Spleen (tissue), 11 donors: ENCODE measurements at regions not wholly inside any gene's neighbourhood (a gene's known extent, or its start where the extent isn't known, plus 50 kb on each side); places are given as distances from the start of the nearest gene placed in this dataset.

ENCODE experiments used
- DNase-seq: peaks from one replicate; pipeline ENCODE4 v3.0.0-alpha.2; 2020
- H3K27ac ChIP-seq, 8 donors: fragments of 200-600 bp; sonication (generic) in 7 of 8; 1 replicate in 4 of 8; 2 replicates in 4 of 8; pipeline versions ENCODE4 v1.5.0 to v1.8.0; 2016 to 2021; ENCODE audit warnings: inconsistent platforms in 4 of 8, mild to moderate bottlenecking in 4 of 8, moderate library complexity in 1 of 8
- H3K27me3 ChIP-seq, 7 donors: fragments of 200-600 bp; sonication (generic) in 6 of 7; replicated peaks in 1 of 7; 1 replicate in 4 of 7; 2 replicates in 3 of 7; pipeline versions ENCODE4 v1.5.0 to v1.8.0; 2016 to 2021; ENCODE audit warnings: inconsistent platforms in 3 of 7, mild to moderate bottlenecking in 1 of 7
- H3K36me3 ChIP-seq, 6 donors: fragments of 200-600 bp; sonication (generic) in 5 of 6; 1 replicate in 4 of 6; 2 replicates in 2 of 6; pipeline versions ENCODE4 v1.5.0 to v1.8.0; 2016 to 2021; ENCODE audit warnings: inconsistent platforms in 2 of 6
- H3K4me1 ChIP-seq, 6 donors: fragments of 200-600 bp; sonication (generic) in 5 of 6; 1 replicate in 3 of 6; 2 replicates in 3 of 6; pipeline versions ENCODE4 v1.5.0 to v1.8.0; 2016 to 2021; ENCODE audit warnings: inconsistent platforms in 3 of 6
- H3K4me3 ChIP-seq, 8 donors: fragments of 200-600 bp; sonication (generic) in 7 of 8; 1 replicate in 4 of 8; 2 replicates in 4 of 8; pipeline versions ENCODE4 v1.5.0 to v1.8.0; 2016 to 2021; ENCODE audit warnings: inconsistent platforms in 4 of 8, mild to moderate bottlenecking in 4 of 8, moderate library complexity in 2 of 8
- H3K9me3 ChIP-seq, 8 donors: fragments of 200-600 bp; sonication (generic) in 7 of 8; 1 replicate in 4 of 8; 2 replicates in 4 of 8; pipeline versions ENCODE4 v1.5.0 to v1.8.0; 2016 to 2021; ENCODE audit warnings: inconsistent platforms in 4 of 8
- CTCF ChIP-seq, 11 experiments: fragments of 200-600 bp in 7 of 11; fragments of 450-650 bp in 4 of 11; sonication (generic) in 4 of 11; IDR thresholded peaks in 8 of 11; conservative IDR thresholded peaks in 3 of 11; 1 replicate in 7 of 11; 2 replicates in 4 of 11; pipeline versions ENCODE4 v1.4.0 to v1.8.0; 2016 to 2021; ENCODE audit warnings: antibody characterized with exemption in 11 of 11, inconsistent platforms in 4 of 11, mild to moderate bottlenecking in 1 of 11
- POLR2A ChIP-seq, 3 donors: fragments of 450-650 bp; IDR thresholded peaks; one replicate each; pipeline ENCODE4 v1.5.1; 2017; ENCODE audit warnings: antibody characterized with exemption in 3 of 3, mild to moderate bottlenecking in 1 of 3
- POLR2AphosphoS5 ChIP-seq, 3 donors: sonication (generic); formaldehyde crosslinking; IDR thresholded peaks; one replicate each; pipeline ENCODE4 v1.5.1; 2017; ENCODE audit warnings: antibody characterized with exemption in 3 of 3
- WGBS, 5 donors: extraction: QIAGEN DNeasy Blood & Tissue Kit in 3 of 5; methylation state at CpG; one replicate each; pipeline versions ENCODE4 v1.1.5 to v1.1.7; 2013 to 2018; 5-methylcytosine and 5-hydroxymethylcytosine counted together
- intact Hi-C: fragments of 100-400 bp; cut with DNase I; formaldehyde crosslinking; loops from one replicate; pipeline ENCODE4 v1.15.0; 2023; ENCODE audit warnings: low total_unique reads
- donor health status: healthy with polysubstance abuse.
- donor health status: DM: no; HTN: no; CAD: no; lungs with moderate emphysema.
- donor health status: DM: no; HTN: no; CAD: no.
- donor health status: Bipolar disorder and iron deficiency.
- donor health status: healthy.
- donor health status: DM: no; HTN: no; CAD: no.
- donor health status: DM: yes; HTN: yes; CAD: no.

- no peak for TF ChIP-seq CTCF (IDR thresholded peaks at IDR 0.05 in 8 of 11, conservative IDR thresholded peaks at IDR 0.05 in 3 of 11)
- TF ChIP-seq POLR2AphosphoS5 (IDR thresholded peaks at IDR 0.05): no peak
- no peak for TF ChIP-seq POLR2A (IDR thresholded peaks at IDR 0.05)
- intact Hi-C loops: no loop called here
- Histone ChIP-seq H3K4me3 (no peak overlapping the region), H3K27me3 (no peaks in the 10 kb centered on the region), H3K36me3 (no peaks in the 10 kb centered on the region), H3K4me1 (no peaks in the 10 kb centered on the region), H3K9me3 (no peaks in the 10 kb centered on the region), H3K27ac (no peak overlapping the region)
- WGBS, 5 donors: 82 to 94% (median 90%) methylated on average over 3 of the region's 3 CpGs
- DNase-seq: no peak
Observed at GRCh38 chr2:225994748-225995405, 595.4 kb downstream of the NYAP2 start.

- no peak overlapping the region for H3K27ac ChIP-seq
- intact Hi-C loops: no loop called here
- TF ChIP-seq POLR2A (IDR thresholded peaks at IDR 0.05): no peak
- no peak for TF ChIP-seq CTCF (IDR thresholded peaks at IDR 0.05 in 8 of 11, conservative IDR thresholded peaks at IDR 0.05 in 3 of 11)
- no peak for TF ChIP-seq POLR2AphosphoS5 (IDR thresholded peaks at IDR 0.05)
- no peak overlapping the region for H3K4me3 ChIP-seq
- 52 to 74% (median 61%) methylated on average over 2 of the region's 2 CpGs for WGBS, 5 donors
- no peaks in the 10 kb centered on the region for H3K36me3 ChIP-seq
- no peaks in the 10 kb centered on the region for H3K4me1 ChIP-seq
- no peaks in the 10 kb centered on the region for H3K9me3 ChIP-seq
- no peaks in the 10 kb centered on the region for H3K27me3 ChIP-seq
- no peak for DNase-seq
Observed at GRCh38 chr2:225993430-225993829, 593.9 kb downstream of the NYAP2 start.

- DNase-seq: no peak
- intact Hi-C loops: no loop called here
- Histone ChIP-seq H3K36me3 (no peaks in the 10 kb centered on the region), H3K4me1 (no peaks in the 10 kb centered on the region), H3K27me3 (no peaks in the 10 kb centered on the region), H3K27ac (no peak overlapping the region), H3K4me3 (no peak overlapping the region), H3K9me3 (no peaks in the 10 kb centered on the region)
- 85 to 91% (median 90%) methylated on average over 4 of the region's 4 CpGs for WGBS, 5 donors
- TF ChIP-seq CTCF (IDR thresholded peaks at IDR 0.05 in 8 of 11, conservative IDR thresholded peaks at IDR 0.05 in 3 of 11): no peak
- TF ChIP-seq POLR2AphosphoS5 (IDR thresholded peaks at IDR 0.05): no peak
- no peak for TF ChIP-seq POLR2A (IDR thresholded peaks at IDR 0.05)
Observed at GRCh38 chr2:225989809-225990208, 590.3 kb downstream of the NYAP2 start.

GRCh38 chr2:225980372-225980771 is 580.9 kb downstream of the NYAP2 start:
- TF ChIP-seq CTCF (IDR thresholded peaks at IDR 0.05 in 8 of 11, conservative IDR thresholded peaks at IDR 0.05 in 3 of 11) (no peak), POLR2A (IDR thresholded peaks at IDR 0.05) (no peak), POLR2AphosphoS5 (IDR thresholded peaks at IDR 0.05) (no peak)
- 88 to 93% (median 92%) methylated on average over 7 of the region's 7 CpGs for WGBS, 5 donors

More at GRCh38 chr2:225980372-225980771, 580.9 kb downstream of the NYAP2 start:
- no peak for DNase-seq
- no peaks in the 10 kb centered on the region for H3K27me3 ChIP-seq
- H3K9me3 ChIP-seq: peaks cover 0 to 8% (median 3%) of the 10 kb centered on the region in 8 donors
- H3K4me1 ChIP-seq: no peaks in the 10 kb centered on the region
- H3K36me3 ChIP-seq: no peaks in the 10 kb centered on the region
- intact Hi-C loops: no loop called here
- no peak overlapping the region for H3K4me3 ChIP-seq
- no peak overlapping the region for H3K27ac ChIP-seq
